Stimulated activated CD4-positive, alpha-beta T cell treated with anti-CD3 and anti-CD28 coated beads, Interleukin-4, amount 100 ng/mL, for 1 hour (primary cell): ENCODE measurements at regions not wholly inside any gene's neighbourhood (a gene's known extent, or its start where the extent isn't known, plus 50 kb on each side); places are given as distances from the start of the nearest gene placed in this dataset.

Experiments
- DNase-seq: peaks from one replicate; pipeline ENCODE4 v3.0.0-alpha.2; 2020

GRCh38 chr18:39693359-39693758 lies 2127.8 kb upstream of the CELF4 start:
- DNase-seq: no peak

- no peak for DNase-seq
These were observed 2126.9 kb upstream of the CELF4 start for GRCh38 chr18:39692367-39693015.

GRCh38 chr18:39685303-39685902 lies 2119.8 kb upstream of the CELF4 start:
- DNase-seq: no peak

- no peak for DNase-seq
These were observed 2115.5 kb upstream of the CELF4 start for GRCh38 chr18:39681061-39681460.

- no peak for DNase-seq
These were observed 2110.3 kb upstream of the CELF4 start for GRCh38 chr18:39675906-39676305.

GRCh38 chr18:39675368-39675767 lies 2109.8 kb upstream of the CELF4 start:
- no peak for DNase-seq

GRCh38 chr18:39672171-39672570 lies 2106.6 kb upstream of the CELF4 start:
- DNase-seq: no peak

GRCh38 chr18:39667905-39668304 lies 2102.3 kb upstream of the CELF4 start:
- DNase-seq: no peak

GRCh38 chr18:39666541-39666940 lies 2100.9 kb upstream of the CELF4 start:
- no peak for DNase-seq

- DNase-seq: no peak
These were observed 2096.3 kb upstream of the CELF4 start for GRCh38 chr18:39661856-39662366.

- no peak for DNase-seq
These were observed 2094.5 kb upstream of the CELF4 start for GRCh38 chr18:39660141-39660540.

GRCh38 chr18:39655341-39655740 lies 2089.7 kb upstream of the CELF4 start:
- DNase-seq: no peak

GRCh38 chr18:39653221-39653620 lies 2087.6 kb upstream of the CELF4 start:
- DNase-seq: no peak

- DNase-seq: no peak
These were observed 2083.0 kb upstream of the CELF4 start for GRCh38 chr18:39648616-39649015.

GRCh38 chr18:39647627-39648534 lies 2082.3 kb upstream of the CELF4 start:
- DNase-seq: no peak

GRCh38 chr18:39638224-39638623 lies 2072.6 kb upstream of the CELF4 start:
- DNase-seq: no peak

- DNase-seq: no peak
These were observed 2071.3 kb upstream of the CELF4 start for GRCh38 chr18:39636931-39637330.

- DNase-seq: no peak
These were observed 2070.4 kb upstream of the CELF4 start for GRCh38 chr18:39635966-39636365.

GRCh38 chr18:39635192-39635591 lies 2069.6 kb upstream of the CELF4 start:
- DNase-seq: no peak

- DNase-seq: no peak
These were observed 2062.3 kb upstream of the CELF4 start for GRCh38 chr18:39627936-39628335.

- no peak for DNase-seq
These were observed 2059.4 kb upstream of the CELF4 start for GRCh38 chr18:39624961-39625360.

- no peak for DNase-seq
These were observed 2056.8 kb upstream of the CELF4 start for GRCh38 chr18:39622431-39622830.

GRCh38 chr18:39620551-39621168 lies 2055.1 kb upstream of the CELF4 start:
- DNase-seq: no peak
